ENCODE measurements at regions not wholly inside any gene's neighbourhood (a gene's known extent, or its start where the extent isn't known, plus 50 kb on each side); places are given as distances from the start of the nearest gene placed in this dataset.

DNA sequence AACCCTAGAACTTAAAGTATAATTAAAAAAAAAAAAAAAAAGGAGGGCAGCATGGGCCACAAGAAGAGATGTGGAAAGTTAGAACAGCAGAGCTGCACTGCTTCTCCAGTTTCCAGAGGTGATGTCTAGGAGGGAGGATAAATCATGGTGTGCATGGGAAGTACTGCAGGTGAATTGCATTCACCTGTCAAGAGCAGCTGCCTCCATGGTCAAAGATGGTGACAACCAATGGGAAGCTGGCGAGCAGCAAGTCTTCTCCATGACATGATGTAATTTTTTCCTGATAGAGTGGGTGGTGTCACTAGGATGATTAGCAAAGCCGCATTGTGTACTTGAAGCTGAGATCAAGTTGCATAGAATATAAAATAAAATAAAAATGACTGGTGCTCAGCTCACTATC is 95.6 kb upstream of the HS3ST4 start:
- no peak for DNase-seq (ENCODE audit: low read depth in 2 of 2)
- H3K9me3 ChIP-seq (ENCODE audit: control insufficient read depth, insufficient read depth, low read depth, low read length), result no peaks in the 10 kb centered on the region
- H3K27ac ChIP-seq (ENCODE audit: insufficient read depth, low read length), result no peak overlapping the region

DNA sequence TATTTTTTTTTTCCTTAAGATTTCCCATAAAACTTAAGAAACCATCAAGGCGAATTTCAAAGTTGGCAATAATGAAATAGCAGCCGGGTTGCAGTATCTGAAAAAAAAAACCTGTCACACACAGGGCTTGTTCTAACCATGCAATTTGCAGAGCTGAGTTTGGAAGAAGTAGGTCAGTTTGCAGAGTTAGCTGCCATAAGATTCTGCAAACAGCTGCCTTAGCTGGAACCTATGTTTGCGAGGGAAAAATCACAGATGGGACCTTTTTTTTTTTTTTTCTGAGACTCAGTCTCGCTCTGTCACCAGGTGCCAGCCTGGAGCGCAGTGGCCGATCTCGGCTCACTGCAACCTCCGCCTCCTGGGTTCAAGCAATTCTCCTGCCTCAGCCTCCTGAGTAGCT is 98.5 kb upstream of the HS3ST4 start:
- no peak overlapping the region for H3K9ac ChIP-seq (ENCODE audit: insufficient read depth, low read length)
- no peaks in the 10 kb centered on the region for H3K36me3 ChIP-seq (ENCODE audit: control insufficient read depth, insufficient read depth, low read length)
- H3K9me3 ChIP-seq (ENCODE audit: control insufficient read depth, insufficient read depth, low read depth, low read length), result no peaks in the 10 kb centered on the region
- no peak overlapping the region for H3K4me2 ChIP-seq (ENCODE audit: extremely low read depth, insufficient read depth, low read length)
- no peak overlapping the region for H3K27ac ChIP-seq (ENCODE audit: insufficient read depth, low read length)
- H3K79me2 ChIP-seq (ENCODE audit: control insufficient read depth, insufficient read depth, low read length), result no peaks in the 10 kb centered on the region
- no peak for DNase-seq (ENCODE audit: low read depth in 2 of 2)
- TF ChIP-seq EZH2 (IDR thresholded peaks at IDR 0.05; ENCODE audit: low read length, missing control alignments) (no peak), CTCF (conservative IDR thresholded peaks at IDR 0.05 in 1 of 2, IDR thresholded peaks at IDR 0.05 in 1 of 2; ENCODE audit: low read depth in 1 of 2, low read length in 2 of 2) (no peak)
- H3K4me1 ChIP-seq (ENCODE audit: control insufficient read depth, extremely low read depth, insufficient read depth, low read length), result no peaks in the 10 kb centered on the region
- H2AFZ ChIP-seq (ENCODE audit: low read length), result no peak overlapping the region
- no peaks in the 10 kb centered on the region for H3K27me3 ChIP-seq (ENCODE audit: control insufficient read depth, insufficient read depth, low read length)
- H3K4me3 ChIP-seq (replicated peaks in 1 of 4; ENCODE audit: control extremely low read depth in 1 of 4, insufficient read depth in 1 of 4, low read depth in 3 of 4, low read length in 4 of 4), result no peak overlapping the region
- no peaks in the 10 kb centered on the region for H4K20me1 ChIP-seq (ENCODE audit: control insufficient read depth, extremely low read depth, insufficient read depth, low read length)

More for the DNA sequence above, 95.6 kb upstream of the HS3ST4 start:
- Histone ChIP-seq H3K79me2 (ENCODE audit: control insufficient read depth, insufficient read depth, low read length) (no peaks in the 10 kb centered on the region), H3K4me1 (ENCODE audit: control insufficient read depth, extremely low read depth, insufficient read depth, low read length) (no peaks in the 10 kb centered on the region), H4K20me1 (ENCODE audit: control insufficient read depth, extremely low read depth, insufficient read depth, low read length) (no peaks in the 10 kb centered on the region), H2AFZ (ENCODE audit: low read length) (no peak overlapping the region), H3K9ac (ENCODE audit: insufficient read depth, low read length) (no peak overlapping the region), H3K4me2 (ENCODE audit: extremely low read depth, insufficient read depth, low read length) (no peak overlapping the region), H3K36me3 (ENCODE audit: control insufficient read depth, insufficient read depth, low read length) (no peaks in the 10 kb centered on the region), H3K4me3 (replicated peaks in 1 of 4; ENCODE audit: control extremely low read depth in 1 of 4, insufficient read depth in 1 of 4, low read depth in 3 of 4, low read length in 4 of 4) (no peak overlapping the region), H3K27me3 (ENCODE audit: control insufficient read depth, insufficient read depth, low read length) (no peaks in the 10 kb centered on the region)
- TF ChIP-seq EZH2 (IDR thresholded peaks at IDR 0.05; ENCODE audit: low read length, missing control alignments) (no peak), CTCF (conservative IDR thresholded peaks at IDR 0.05 in 1 of 2, IDR thresholded peaks at IDR 0.05 in 1 of 2; ENCODE audit: low read depth in 1 of 2, low read length in 2 of 2) (no peak)

DNA sequence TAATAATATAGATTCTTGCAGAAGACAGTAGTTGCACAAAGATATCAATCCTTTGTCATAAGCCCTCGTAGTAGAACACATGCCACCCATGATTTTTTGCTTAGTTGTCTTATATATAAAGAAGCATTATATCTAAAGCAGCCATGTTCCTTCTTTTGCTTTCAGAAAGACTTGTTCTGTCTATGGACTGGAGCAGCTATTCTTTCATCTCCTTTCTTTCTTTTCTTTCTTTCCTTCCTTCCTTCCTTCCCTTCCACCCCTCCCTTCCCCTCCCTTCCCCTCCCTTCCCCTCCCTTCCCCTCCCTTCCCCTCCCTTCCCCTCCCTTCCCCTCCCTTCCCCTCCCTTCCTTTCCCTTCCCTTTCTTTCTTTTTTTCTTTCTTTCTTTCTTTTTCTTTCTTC is 104.0 kb upstream of the HS3ST4 start:
- Histone ChIP-seq H3K27ac (ENCODE audit: insufficient read depth, low read length) (no peak overlapping the region), H3K9ac (ENCODE audit: insufficient read depth, low read length) (no peak overlapping the region), H3K36me3 (ENCODE audit: control insufficient read depth, insufficient read depth, low read length) (no peaks in the 10 kb centered on the region), H3K4me1 (ENCODE audit: control insufficient read depth, extremely low read depth, insufficient read depth, low read length) (no peaks in the 10 kb centered on the region), H3K9me3 (ENCODE audit: control insufficient read depth, insufficient read depth, low read depth, low read length) (no peaks in the 10 kb centered on the region), H4K20me1 (ENCODE audit: control insufficient read depth, extremely low read depth, insufficient read depth, low read length) (no peaks in the 10 kb centered on the region), H3K79me2 (ENCODE audit: control insufficient read depth, insufficient read depth, low read length) (no peaks in the 10 kb centered on the region), H2AFZ (ENCODE audit: low read length) (no peak overlapping the region), H3K4me2 (ENCODE audit: extremely low read depth, insufficient read depth, low read length) (no peak overlapping the region), H3K27me3 (ENCODE audit: control insufficient read depth, insufficient read depth, low read length) (no peaks in the 10 kb centered on the region), H3K4me3 (replicated peaks in 1 of 4; ENCODE audit: control extremely low read depth in 1 of 4, insufficient read depth in 1 of 4, low read depth in 3 of 4, low read length in 4 of 4) (no peak overlapping the region)
- no peak for DNase-seq (ENCODE audit: low read depth in 2 of 2)
- TF ChIP-seq EZH2 (IDR thresholded peaks at IDR 0.05; ENCODE audit: low read length, missing control alignments), result no peak
- no peak for TF ChIP-seq CTCF (conservative IDR thresholded peaks at IDR 0.05 in 1 of 2, IDR thresholded peaks at IDR 0.05 in 1 of 2; ENCODE audit: low read depth in 1 of 2, low read length in 2 of 2)

Measured in fibroblast of lung (primary cell).